ENCODE measurements at regions not wholly inside any gene's neighbourhood (a gene's known extent, or its start where the extent isn't known, plus 50 kb on each side); places are given as distances from the start of the nearest gene placed in this dataset.

GRCh38 chr11:120028181-120028896 is 109.6 kb downstream of the TRIM29 start:
- no peaks in the 10 kb centered on the region for H3K4me1 ChIP-seq (replicated peaks in 1 of 2; ENCODE audit: control insufficient read depth in 2 of 2, insufficient read depth in 2 of 2, low read length in 2 of 2)
- H3K27me3 ChIP-seq (ENCODE audit: control insufficient read depth in 2 of 2, insufficient read depth in 2 of 2, low read length in 2 of 2), result peaks cover 0 to 22% of the 10 kb centered on the region in 2 experiments; a peak in 3 of 5 replicates
- ChIA-PET CTCF (ENCODE audit: low intra/inter-chr PET ratio) (interaction anchor here (0.7 kb wide), 1 partner anchor 1085 kb away, joined by 3 read pairs; no protein-coding TSS in a partner anchor), POLR2A (interaction anchor here (0.6 kb wide), 1 partner anchor 11 kb away, joined by 3 read pairs; no protein-coding TSS in a partner anchor)
- H4K20me1 ChIP-seq (replicated peaks; ENCODE audit: control insufficient read depth, insufficient read depth, low read length), result no peaks in the 10 kb centered on the region
- in situ Hi-C loops (cut with MboI), result no loop called here
- no peaks in the 10 kb centered on the region for H3K9me1 ChIP-seq (ENCODE audit: control insufficient read depth, insufficient read depth, low read length)
- H3K4me3 ChIP-seq, result no peak overlapping the region
- no peak overlapping the region for H3K4me2 ChIP-seq (ENCODE audit: insufficient read depth, low read length)
- ATAC-seq (no peak), DNase-seq (ENCODE audit: extremely low read depth in 1 of 4, low spot score in 3 of 4) (no peak), FAIRE-seq (no peak)
- WGBS (ENCODE audit: insufficient coverage, low coverage, missing lambda C conversion rate), result 3% methylated on average over 10 of the region's 10 CpGs
- H3K79me2 ChIP-seq (ENCODE audit: control insufficient read depth, insufficient read depth, low read length), result no peaks in the 10 kb centered on the region
- no peaks in the 10 kb centered on the region for H3K36me3 ChIP-seq (ENCODE audit: control insufficient read depth, insufficient read depth, low read length)
- H2AFZ ChIP-seq (ENCODE audit: low read depth, low read length), result no peak overlapping the region
- BruUV-seq (replicated peaks), result no TSS peak
- H3K27ac ChIP-seq (ENCODE audit: extremely low read depth, low read depth, low read length), result no peak overlapping the region
- TF ChIP-seq, protein P1, sequence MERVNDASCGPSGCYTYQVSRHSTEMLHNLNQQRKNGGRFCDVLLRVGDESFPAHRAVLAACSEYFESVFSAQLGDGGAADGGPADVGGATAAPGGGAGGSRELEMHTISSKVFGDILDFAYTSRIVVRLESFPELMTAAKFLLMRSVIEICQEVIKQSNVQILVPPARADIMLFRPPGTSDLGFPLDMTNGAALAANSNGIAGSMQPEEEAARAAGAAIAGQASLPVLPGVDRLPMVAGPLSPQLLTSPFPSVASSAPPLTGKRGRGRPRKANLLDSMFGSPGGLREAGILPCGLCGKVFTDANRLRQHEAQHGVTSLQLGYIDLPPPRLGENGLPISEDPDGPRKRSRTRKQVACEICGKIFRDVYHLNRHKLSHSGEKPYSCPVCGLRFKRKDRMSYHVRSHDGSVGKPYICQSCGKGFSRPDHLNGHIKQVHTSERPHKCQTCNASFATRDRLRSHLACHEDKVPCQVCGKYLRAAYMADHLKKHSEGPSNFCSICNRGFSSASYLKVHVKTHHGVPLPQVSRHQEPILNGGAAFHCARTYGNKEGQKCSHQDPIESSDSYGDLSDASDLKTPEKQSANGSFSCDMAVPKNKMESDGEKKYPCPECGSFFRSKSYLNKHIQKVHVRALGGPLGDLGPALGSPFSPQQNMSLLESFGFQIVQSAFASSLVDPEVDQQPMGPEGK (CRISPR knock-in tag; IDR thresholded peaks at IDR 0.05; ENCODE audit: borderline replicate concordance), result no peak
- TF ChIP-seq ILF3 (IDR thresholded peaks at IDR 0.05; ENCODE audit: borderline replicate concordance) (no peak), ZNF324 (CRISPR knock-in tag; IDR thresholded peaks at IDR 0.05) (no peak), SPI1 (IDR thresholded peaks at IDR 0.05; ENCODE audit: borderline replicate concordance, low read depth, low read length) (peak; percentile 89), AFF4 (CRISPR knock-in tag; IDR thresholded peaks at IDR 0.05) (no peak)
- H3K9me3 ChIP-seq (replicated peaks; ENCODE audit: control insufficient read depth, insufficient read depth, low read depth, low read length), result no peaks in the 10 kb centered on the region
- H3K9ac ChIP-seq (ENCODE audit: insufficient read depth in 1 of 2, low read depth in 2 of 2, low read length in 2 of 2), result no peak overlapping the region
- intact Hi-C loops (cut with micrococcal nuclease), result no loop called here

All from K562 (cell line).